Omental fat pad (tissue), 3 donors: ENCODE measurements at regions not wholly inside any gene's neighbourhood (a gene's known extent, or its start where the extent isn't known, plus 50 kb on each side); places are given as distances from the start of the nearest gene placed in this dataset.

Source experiments
- ATAC-seq: fragments of 150-250 bp; one replicate; pipeline ENCODE4 v1.9.1; 2016; ENCODE audit warnings: mild to moderate bottlenecking, moderate library complexity; ENCODE audit not compliant: low FRiP score
- DNase-seq: peaks from one replicate; pipeline ENCODE4 v3.0.0-alpha.2; 2019; ENCODE audit warnings: low spot score
- TF ChIP-seq, protein P1 (sequence below), 3 donors: fragments of 450-650 bp; IDR thresholded peaks; one replicate each; pipeline ENCODE4 v1.5.1; 2016 to 2017; ENCODE audit warnings: antibody characterized with exemption in 3 of 3, mild to moderate bottlenecking in 3 of 3, moderate library complexity in 2 of 3

DNA sequence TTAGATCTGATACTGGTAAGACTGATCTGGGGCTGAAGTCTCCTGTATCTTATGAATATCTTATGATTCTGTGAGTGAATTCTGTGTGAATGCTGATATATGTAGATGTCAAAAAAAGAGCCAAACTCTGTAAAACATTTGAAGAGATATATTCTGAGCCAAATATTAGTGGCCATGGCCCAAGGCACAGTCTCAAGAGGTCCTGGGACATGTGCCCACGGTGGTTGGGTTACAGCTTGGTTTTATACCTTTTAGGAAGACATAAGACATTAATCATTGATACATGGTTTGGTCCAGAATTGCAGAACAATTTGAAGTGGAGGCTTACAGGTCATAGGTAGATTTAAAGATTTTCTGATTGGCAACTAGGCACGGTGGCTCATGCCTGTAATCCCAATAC lies 118.3 kb downstream of the KCNK1 start:
- TF ChIP-seq, protein P1, sequence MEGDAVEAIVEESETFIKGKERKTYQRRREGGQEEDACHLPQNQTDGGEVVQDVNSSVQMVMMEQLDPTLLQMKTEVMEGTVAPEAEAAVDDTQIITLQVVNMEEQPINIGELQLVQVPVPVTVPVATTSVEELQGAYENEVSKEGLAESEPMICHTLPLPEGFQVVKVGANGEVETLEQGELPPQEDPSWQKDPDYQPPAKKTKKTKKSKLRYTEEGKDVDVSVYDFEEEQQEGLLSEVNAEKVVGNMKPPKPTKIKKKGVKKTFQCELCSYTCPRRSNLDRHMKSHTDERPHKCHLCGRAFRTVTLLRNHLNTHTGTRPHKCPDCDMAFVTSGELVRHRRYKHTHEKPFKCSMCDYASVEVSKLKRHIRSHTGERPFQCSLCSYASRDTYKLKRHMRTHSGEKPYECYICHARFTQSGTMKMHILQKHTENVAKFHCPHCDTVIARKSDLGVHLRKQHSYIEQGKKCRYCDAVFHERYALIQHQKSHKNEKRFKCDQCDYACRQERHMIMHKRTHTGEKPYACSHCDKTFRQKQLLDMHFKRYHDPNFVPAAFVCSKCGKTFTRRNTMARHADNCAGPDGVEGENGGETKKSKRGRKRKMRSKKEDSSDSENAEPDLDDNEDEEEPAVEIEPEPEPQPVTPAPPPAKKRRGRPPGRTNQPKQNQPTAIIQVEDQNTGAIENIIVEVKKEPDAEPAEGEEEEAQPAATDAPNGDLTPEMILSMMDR (IDR thresholded peaks at IDR 0.05), result no peak
- ATAC-seq (no peak), DNase-seq (no peak)

GRCh38 chr1:233734456-233734855 lies 120.5 kb downstream of the KCNK1 start:
- TF ChIP-seq, protein P1 (IDR thresholded peaks at IDR 0.05), result no peak
- ATAC-seq (no peak), DNase-seq (no peak)

DNA sequence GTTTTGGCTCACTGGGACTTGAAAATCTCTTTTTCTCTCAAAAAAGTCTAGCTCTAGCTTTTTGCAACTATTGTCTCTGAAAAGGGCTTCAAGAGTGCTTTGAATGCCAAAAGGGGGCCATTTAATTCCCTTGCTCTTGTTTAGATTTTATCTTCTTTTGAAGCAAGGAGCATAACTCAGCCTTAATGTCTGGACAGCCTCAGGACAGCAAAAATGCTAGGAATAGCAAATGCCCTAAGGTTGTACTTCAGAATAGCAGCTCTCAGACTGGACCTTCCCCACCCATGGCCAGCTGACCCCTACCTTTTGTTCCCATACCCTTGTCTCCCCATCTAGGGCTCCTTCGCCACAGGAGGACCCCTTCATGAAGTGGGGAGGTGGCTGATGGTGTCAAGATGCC lies 121.4 kb downstream of the KCNK1 start:
- no peak for ATAC-seq
- TF ChIP-seq, protein P1 (IDR thresholded peaks at IDR 0.05), result no peak
- DNase-seq, result no peak

GRCh38 chr1:233735847-233736246 lies 121.9 kb downstream of the KCNK1 start:
- TF ChIP-seq, protein P1 (IDR thresholded peaks at IDR 0.05), result no peak
- ATAC-seq, result no peak

DNA sequence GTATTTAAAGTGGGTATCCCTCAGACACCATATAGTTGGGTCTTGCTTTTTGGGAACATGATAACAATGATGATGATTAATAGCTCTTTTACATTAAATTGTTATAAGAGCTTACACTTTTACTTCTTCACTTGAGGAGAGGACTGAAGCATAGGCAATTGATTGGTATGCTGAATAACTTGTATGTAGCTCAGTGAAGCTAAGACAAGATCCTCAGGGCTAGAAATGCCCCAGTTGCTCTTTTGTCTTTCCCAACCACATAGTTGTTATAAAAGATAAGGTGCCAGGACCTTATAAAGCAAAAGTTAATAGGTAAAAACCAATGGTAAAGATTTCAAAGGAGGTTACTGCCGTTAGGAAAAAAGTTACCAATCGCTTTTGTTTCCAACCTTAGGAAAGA lies 123.4 kb downstream of the KCNK1 start:
- no peak for DNase-seq
- TF ChIP-seq, protein P1 (IDR thresholded peaks at IDR 0.05), result no peak
- ATAC-seq, result no peak

More at GRCh38 chr1:233735847-233736246, 121.9 kb downstream of the KCNK1 start:
- DNase-seq, result no peak

- TF ChIP-seq, protein P1 (IDR thresholded peaks at IDR 0.05), result no peak
- ATAC-seq (no peak), DNase-seq (no peak)
Measured at GRCh38 chr1:233738396-233738795, 124.5 kb downstream of the KCNK1 start.

GRCh38 chr1:233738850-233739249 lies 124.9 kb downstream of the KCNK1 start:
- DNase-seq, result no peak
- TF ChIP-seq, protein P1 (IDR thresholded peaks at IDR 0.05), result no peak
- no peak for ATAC-seq
